Panc1 (cell line): ENCODE measurements at regions not wholly inside any gene's neighbourhood (a gene's known extent, or its start where the extent isn't known, plus 50 kb on each side); places are given as distances from the start of the nearest gene placed in this dataset.

Experiments used
- ATAC-seq: fragments of 200-7000 bp; cut with Tn5 transposase; 2 replicates; pipeline ENCODE4 v1.9.1; 2020; ENCODE audit warnings: mild to moderate bottlenecking, moderate library complexity
- BruUV-seq: library from RNA; stranded (reverse); fragments of 400-500 nt; replicated peaks from 2 replicates; lab custom pipeline; 2021; lab: Mats Ljungman, UMichigan
- CTCF ChIA-PET: fragments of 300-600 bp; sonication (Branson Sonifier 250); formaldehyde crosslinking; loops from one replicate; lab custom pipeline; 2022; ENCODE audit warnings: antibody characterized with exemption; lab: Charles Lee
- POLR2A ChIA-PET: fragments of 300-600 bp; sonication (Branson Sonifier 250); formaldehyde crosslinking; loops from one replicate; lab custom pipeline; 2022; ENCODE audit warnings: antibody characterized with exemption; lab: Charles Lee
- DNase-seq: peaks from one replicate; pipeline ENCODE4 v3.0.0-alpha.2; 2010; ENCODE audit warnings: low read depth, low spot score
- H3K27ac ChIP-seq: 2 replicates; pipeline ENCODE4 v1.5.1; 2011; ENCODE audit warnings: mild to moderate bottlenecking, low read length, inconsistent platforms
- H3K27me3 ChIP-seq: fragments of 200-500 bp; sonication (Bioruptor generic); 2 replicates; pipeline ENCODE4 v1.6.0; 2014; ENCODE audit warnings: low read length, inconsistent platforms; ENCODE audit not compliant: control insufficient read depth, insufficient read depth
- H3K36me3 ChIP-seq: fragments of 200-500 bp; sonication (Bioruptor generic); 2 replicates; pipeline ENCODE4 v1.5.1; 2014; ENCODE audit warnings: inconsistent platforms, mild to moderate bottlenecking, low read length, moderate library complexity; ENCODE audit not compliant: control insufficient read depth, insufficient read depth
- H3K4me1 ChIP-seq: 2 replicates; pipeline ENCODE4 v1.5.1; 2011; ENCODE audit warnings: inconsistent platforms, mild to moderate bottlenecking, low read length, moderate library complexity; ENCODE audit not compliant: control insufficient read depth, insufficient read depth
- H3K4me3 ChIP-seq, 2 experiments: 2 replicates each; pipeline ENCODE4 v1.5.1; 2011 to 2012; ENCODE audit warnings: low read depth in 2 of 2, low read length in 2 of 2, mild to moderate bottlenecking in 2 of 2, inconsistent platforms in 1 of 2, moderate library complexity in 1 of 2
- H3K9me3 ChIP-seq: fragments of 200-500 bp; sonication (Bioruptor generic); 2 replicates; pipeline ENCODE4 v1.5.1; 2014; ENCODE audit warnings: low read depth, mild to moderate bottlenecking, inconsistent platforms, low read length, moderate library complexity; ENCODE audit not compliant: control insufficient read depth, insufficient read depth
- CTCF ChIP-seq: fragments of 450-650 bp; IDR thresholded peaks from 2 replicates; pipeline ENCODE4 v1.5.1; 2017; ENCODE audit warnings: mild to moderate bottlenecking
- POLR2AphosphoS5 ChIP-seq: IDR thresholded peaks from 2 replicates; pipeline ENCODE4 v1.6.1; 2012; ENCODE audit warnings: mild to moderate bottlenecking, low read depth, low read length, moderate library complexity
- SIN3A ChIP-seq: IDR thresholded peaks from 2 replicates; pipeline ENCODE4 v1.6.1; 2012; ENCODE audit warnings: low read depth, mild to moderate bottlenecking, low read length, moderate library complexity, borderline replicate concordance; ENCODE audit not compliant: insufficient read depth
- TCF7L2 ChIP-seq: IDR thresholded peaks from 2 replicates; pipeline ENCODE4 v1.6.1; 2011; ENCODE audit warnings: mild to moderate bottlenecking, low read depth, low read length, inconsistent platforms
- in situ Hi-C: cut with HindIII; loops from 2 replicates; pipeline ENCODE4 v1.10.0; 2016; ENCODE audit warnings: low sequenced_read_pairs, low pct_unique_long_range_greater_than_20kb
- intact Hi-C: fragments of 100-400 bp; cut with micrococcal nuclease; formaldehyde crosslinking; loops from one replicate; pipeline ENCODE4 v1.10.0; 2022; ENCODE audit not compliant: unreplicated experiment
- TF ChIP-seq, protein P1 (sequence below), 2 experiments: IDR thresholded peaks; 2 replicates each; pipeline ENCODE4 v1.6.1; 2011 to 2012; ENCODE audit warnings: low read depth in 2 of 2, control low read depth in 1 of 2, low read length in 1 of 2, mild to moderate bottlenecking in 1 of 2, moderate library complexity in 1 of 2; ENCODE audit not compliant: insufficient read depth in 1 of 2

DNA sequence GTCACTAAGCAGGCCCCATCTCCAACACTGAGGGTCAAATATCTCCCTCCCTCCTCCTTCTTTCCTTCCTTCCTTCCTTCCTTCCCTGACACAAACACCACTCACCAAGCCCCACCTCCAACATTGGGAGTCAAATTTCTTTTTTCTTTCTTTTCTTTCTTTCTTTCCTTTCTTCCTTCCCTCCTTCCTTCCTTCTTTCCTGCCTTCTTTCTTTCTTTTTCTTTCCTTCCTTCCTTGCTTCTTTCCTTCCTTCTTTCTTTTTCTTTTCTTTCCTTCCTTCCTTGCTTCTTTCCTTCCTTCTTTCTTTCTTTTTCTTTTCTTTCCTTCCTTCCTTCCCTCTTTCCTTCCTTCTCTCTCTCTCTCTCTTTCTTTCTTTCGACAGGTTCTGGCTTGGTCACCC is 79.2 kb upstream of the ETS2 start:
- ChIA-PET POLR2A (no interaction called here), CTCF (no interaction called here)
- no peak for TF ChIP-seq SIN3A
- no peak for TF ChIP-seq POLR2AphosphoS5
- no peak for TF ChIP-seq TCF7L2
- TF ChIP-seq, protein P1, sequence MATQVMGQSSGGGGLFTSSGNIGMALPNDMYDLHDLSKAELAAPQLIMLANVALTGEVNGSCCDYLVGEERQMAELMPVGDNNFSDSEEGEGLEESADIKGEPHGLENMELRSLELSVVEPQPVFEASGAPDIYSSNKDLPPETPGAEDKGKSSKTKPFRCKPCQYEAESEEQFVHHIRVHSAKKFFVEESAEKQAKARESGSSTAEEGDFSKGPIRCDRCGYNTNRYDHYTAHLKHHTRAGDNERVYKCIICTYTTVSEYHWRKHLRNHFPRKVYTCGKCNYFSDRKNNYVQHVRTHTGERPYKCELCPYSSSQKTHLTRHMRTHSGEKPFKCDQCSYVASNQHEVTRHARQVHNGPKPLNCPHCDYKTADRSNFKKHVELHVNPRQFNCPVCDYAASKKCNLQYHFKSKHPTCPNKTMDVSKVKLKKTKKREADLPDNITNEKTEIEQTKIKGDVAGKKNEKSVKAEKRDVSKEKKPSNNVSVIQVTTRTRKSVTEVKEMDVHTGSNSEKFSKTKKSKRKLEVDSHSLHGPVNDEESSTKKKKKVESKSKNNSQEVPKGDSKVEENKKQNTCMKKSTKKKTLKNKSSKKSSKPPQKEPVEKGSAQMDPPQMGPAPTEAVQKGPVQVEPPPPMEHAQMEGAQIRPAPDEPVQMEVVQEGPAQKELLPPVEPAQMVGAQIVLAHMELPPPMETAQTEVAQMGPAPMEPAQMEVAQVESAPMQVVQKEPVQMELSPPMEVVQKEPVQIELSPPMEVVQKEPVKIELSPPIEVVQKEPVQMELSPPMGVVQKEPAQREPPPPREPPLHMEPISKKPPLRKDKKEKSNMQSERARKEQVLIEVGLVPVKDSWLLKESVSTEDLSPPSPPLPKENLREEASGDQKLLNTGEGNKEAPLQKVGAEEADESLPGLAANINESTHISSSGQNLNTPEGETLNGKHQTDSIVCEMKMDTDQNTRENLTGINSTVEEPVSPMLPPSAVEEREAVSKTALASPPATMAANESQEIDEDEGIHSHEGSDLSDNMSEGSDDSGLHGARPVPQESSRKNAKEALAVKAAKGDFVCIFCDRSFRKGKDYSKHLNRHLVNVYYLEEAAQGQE (IDR thresholded peaks at IDR 0.05; ENCODE audit: insufficient read depth in 1 of 2, low read depth in 2 of 2, low read length in 1 of 2), result no peak
- no peak for TF ChIP-seq CTCF
- DNase-seq (no peak), ATAC-seq (no peak)
- Histone ChIP-seq H3K4me1 (no peaks in the 10 kb centered on the region), H3K36me3 (no peaks in the 10 kb centered on the region; the same call in 1 of the 2 replicates), H3K27me3 (no peaks in the 10 kb centered on the region), H3K4me3 (no peak overlapping the region), H3K27ac (no peak overlapping the region), H3K9me3 (peaks cover 4% of the 10 kb centered on the region; the same call in 1 of the 2 replicates)
- intact Hi-C loops, result no loop called here
- BruUV-seq, result no TSS peak
- in situ Hi-C loops, result no loop called here

GRCh38 chr21:38729291-38729690 is 76.4 kb upstream of the ETS2 start:
- ATAC-seq (no peak), DNase-seq (no peak)
- ChIA-PET POLR2A (no interaction called here), CTCF (no interaction called here)
- no peaks in the 10 kb centered on the region for H3K27me3 ChIP-seq
- no TSS peak for BruUV-seq
- H3K27ac ChIP-seq, result no peak overlapping the region
- TF ChIP-seq, protein P1 (IDR thresholded peaks at IDR 0.05; ENCODE audit: insufficient read depth in 1 of 2, low read depth in 2 of 2, low read length in 1 of 2), result no peak
- intact Hi-C loops (no loop called here), in situ Hi-C loops (no loop called here)
- no peak overlapping the region for H3K4me3 ChIP-seq
- peaks cover 4% of the 10 kb centered on the region; the same call in 1 of the 2 replicates for H3K9me3 ChIP-seq
- H3K36me3 ChIP-seq, result no peaks in the 10 kb centered on the region; the same call in 1 of the 2 replicates
- H3K4me1 ChIP-seq, result no peaks in the 10 kb centered on the region; the same call in 1 of the 2 replicates
